GM23338 (cell line): ENCODE measurements at regions not wholly inside any gene's neighbourhood (a gene's known extent, or its start where the extent isn't known, plus 50 kb on each side); places are given as distances from the start of the nearest gene placed in this dataset.

Source experiments
- EZH2 ChIP-seq: fragments of 200-600 bp; sonication (generic); IDR thresholded peaks from one replicate; pipeline ENCODE4 v1.8.0; 2017; ENCODE audit warnings: antibody characterized with exemption, mild to moderate bottlenecking, low read depth; ENCODE audit not compliant: unreplicated experiment
- EZH2phosphoT487 ChIP-seq: fragments of 200-600 bp; sonication (generic); IDR thresholded peaks from one replicate; pipeline ENCODE4 v1.8.1; 2018; ENCODE audit warnings: antibody characterized with exemption; ENCODE audit not compliant: unreplicated experiment
- JUNB ChIP-seq: IDR thresholded peaks from one replicate; pipeline ENCODE4 v1.6.1; 2016; ENCODE audit warnings: antibody characterized with exemption; ENCODE audit not compliant: unreplicated experiment
- TF ChIP-seq, protein P1 (sequence below), 2 experiments: fragments of 200-600 bp in 1 of 2; sonication (generic) in 1 of 2; conservative IDR thresholded peaks; 2 replicates each; pipeline versions ENCODE4 v1.5.1 to v1.6.1; 2016 to 2017; ENCODE audit warnings: antibody characterized with exemption in 2 of 2, low read depth in 2 of 2, mild to moderate bottlenecking in 2 of 2, moderate library complexity in 1 of 2

DNA sequence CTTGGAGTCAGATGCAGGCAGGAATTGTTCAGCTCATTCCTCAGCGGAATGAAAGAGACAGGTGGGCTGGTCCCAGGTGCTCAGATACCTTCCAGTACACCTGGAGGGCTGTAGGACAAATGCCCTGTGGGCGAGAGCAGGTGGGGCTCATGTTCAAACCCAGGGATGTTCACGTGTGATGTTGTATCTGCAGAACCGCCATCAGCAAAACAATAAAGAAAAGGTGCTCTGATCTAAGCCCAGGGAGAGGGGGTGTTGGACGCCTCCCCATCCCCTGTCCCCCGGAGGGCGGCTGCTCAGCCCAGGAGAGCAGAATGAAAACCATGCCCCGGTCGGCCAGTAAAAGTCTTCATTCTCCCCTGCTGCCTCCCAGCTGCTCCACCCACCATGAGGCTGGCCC is 197.4 kb downstream of the HAUS1 start:
- TF ChIP-seq, protein P1, sequence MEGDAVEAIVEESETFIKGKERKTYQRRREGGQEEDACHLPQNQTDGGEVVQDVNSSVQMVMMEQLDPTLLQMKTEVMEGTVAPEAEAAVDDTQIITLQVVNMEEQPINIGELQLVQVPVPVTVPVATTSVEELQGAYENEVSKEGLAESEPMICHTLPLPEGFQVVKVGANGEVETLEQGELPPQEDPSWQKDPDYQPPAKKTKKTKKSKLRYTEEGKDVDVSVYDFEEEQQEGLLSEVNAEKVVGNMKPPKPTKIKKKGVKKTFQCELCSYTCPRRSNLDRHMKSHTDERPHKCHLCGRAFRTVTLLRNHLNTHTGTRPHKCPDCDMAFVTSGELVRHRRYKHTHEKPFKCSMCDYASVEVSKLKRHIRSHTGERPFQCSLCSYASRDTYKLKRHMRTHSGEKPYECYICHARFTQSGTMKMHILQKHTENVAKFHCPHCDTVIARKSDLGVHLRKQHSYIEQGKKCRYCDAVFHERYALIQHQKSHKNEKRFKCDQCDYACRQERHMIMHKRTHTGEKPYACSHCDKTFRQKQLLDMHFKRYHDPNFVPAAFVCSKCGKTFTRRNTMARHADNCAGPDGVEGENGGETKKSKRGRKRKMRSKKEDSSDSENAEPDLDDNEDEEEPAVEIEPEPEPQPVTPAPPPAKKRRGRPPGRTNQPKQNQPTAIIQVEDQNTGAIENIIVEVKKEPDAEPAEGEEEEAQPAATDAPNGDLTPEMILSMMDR (conservative IDR thresholded peaks at IDR 0.05; ENCODE audit: low read depth in 2 of 2) = no peak
- no peak for TF ChIP-seq EZH2phosphoT487
- no peak for TF ChIP-seq EZH2
- no peak for TF ChIP-seq JUNB
